ENCODE measurements at regions not wholly inside any gene's neighbourhood (a gene's known extent, or its start where the extent isn't known, plus 50 kb on each side); places are given as distances from the start of the nearest gene placed in this dataset.

- no peak for TF ChIP-seq CTCF (IDR thresholded peaks at IDR 0.05; ENCODE audit: insufficient read depth, low read length, poor library complexity, severe bottlenecking)
- no peak overlapping the region for H3K4me3 ChIP-seq (ENCODE audit: low read depth, low read length)
Observed at GRCh38 chr3:124504332-124505059, 225.8 kb upstream of the UMPS start.

DNA sequence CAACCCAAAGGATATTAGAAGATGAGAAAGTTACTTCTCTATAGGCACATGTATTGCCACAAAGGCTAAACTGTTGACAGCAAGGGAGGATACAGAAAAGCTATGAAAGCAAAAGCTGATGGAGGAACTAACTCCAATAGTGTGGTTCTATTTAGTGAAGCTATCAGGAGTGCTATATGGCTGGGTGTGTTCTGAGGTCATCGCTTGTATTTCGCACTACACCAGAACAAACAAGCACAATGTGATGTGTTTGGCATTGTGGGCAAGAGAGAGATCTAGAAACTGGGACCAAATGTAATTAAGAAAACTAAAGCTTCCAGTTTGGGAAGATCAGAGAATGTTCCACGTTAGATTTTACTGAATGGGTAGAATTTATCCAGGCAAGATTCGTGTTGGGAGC is 220.4 kb upstream of the UMPS start:
- Histone ChIP-seq H3K4me3 (ENCODE audit: low read depth, low read length) (no peak overlapping the region), H3K27me3 (ENCODE audit: control insufficient read depth, insufficient read depth, low read length) (no peaks in the 10 kb centered on the region), H3K36me3 (ENCODE audit: control insufficient read depth, insufficient read depth, low read length) (no peaks in the 10 kb centered on the region)
- no peak for DNase-seq (ENCODE audit: low read depth)
- TF ChIP-seq CTCF (IDR thresholded peaks at IDR 0.05; ENCODE audit: insufficient read depth, low read length, poor library complexity, severe bottlenecking): no peak

More at GRCh38 chr3:124504332-124505059, 225.8 kb upstream of the UMPS start:
- no peaks in the 10 kb centered on the region for H3K36me3 ChIP-seq (ENCODE audit: control insufficient read depth, insufficient read depth, low read length)
- DNase-seq (ENCODE audit: low read depth): no peak
- no peaks in the 10 kb centered on the region for H3K27me3 ChIP-seq (ENCODE audit: control insufficient read depth, insufficient read depth, low read length)

DNA sequence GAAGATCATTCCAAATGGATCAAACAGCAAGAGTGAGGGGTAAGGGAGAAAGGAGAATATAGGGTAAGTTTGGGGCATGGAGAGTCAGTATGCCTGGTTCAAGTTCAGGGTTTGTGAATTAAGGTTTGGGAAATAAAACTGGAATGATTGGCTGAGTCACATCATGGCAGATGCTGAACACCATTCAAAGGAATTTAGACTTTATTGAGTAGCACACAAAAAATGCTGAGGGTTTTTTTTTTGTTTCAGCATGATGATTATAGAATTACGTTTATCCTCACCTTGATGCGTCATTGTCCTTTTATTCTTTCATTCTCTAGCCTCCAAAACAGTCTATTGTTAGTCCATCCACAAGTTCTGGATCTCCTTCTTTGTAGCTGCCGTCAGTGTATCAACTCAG is 220.0 kb upstream of the UMPS start:
- Histone ChIP-seq H3K36me3 (ENCODE audit: control insufficient read depth, insufficient read depth, low read length) (no peaks in the 10 kb centered on the region), H3K4me3 (ENCODE audit: low read depth, low read length) (no peak overlapping the region), H3K27me3 (ENCODE audit: control insufficient read depth, insufficient read depth, low read length) (no peaks in the 10 kb centered on the region)
- no peak for TF ChIP-seq CTCF (IDR thresholded peaks at IDR 0.05; ENCODE audit: insufficient read depth, low read length, poor library complexity, severe bottlenecking)
- no peak for DNase-seq (ENCODE audit: low read depth)

- no peak for TF ChIP-seq CTCF (IDR thresholded peaks at IDR 0.05; ENCODE audit: insufficient read depth, low read length, poor library complexity, severe bottlenecking)
- H3K27me3 ChIP-seq (ENCODE audit: control insufficient read depth, insufficient read depth, low read length): no peaks in the 10 kb centered on the region
- H3K4me3 ChIP-seq (ENCODE audit: low read depth, low read length): no peak overlapping the region
- DNase-seq (ENCODE audit: low read depth): no peak
- H3K36me3 ChIP-seq (ENCODE audit: control insufficient read depth, insufficient read depth, low read length): no peaks in the 10 kb centered on the region
Observed at GRCh38 chr3:124512881-124513609, 217.2 kb upstream of the UMPS start.

- H3K36me3 ChIP-seq (ENCODE audit: control insufficient read depth, insufficient read depth, low read length): no peaks in the 10 kb centered on the region
- no peak for DNase-seq (ENCODE audit: low read depth)
- no peaks in the 10 kb centered on the region for H3K27me3 ChIP-seq (ENCODE audit: control insufficient read depth, insufficient read depth, low read length)
- TF ChIP-seq CTCF (IDR thresholded peaks at IDR 0.05; ENCODE audit: insufficient read depth, low read length, poor library complexity, severe bottlenecking): no peak
- H3K4me3 ChIP-seq (ENCODE audit: low read depth, low read length): no peak overlapping the region
Observed at GRCh38 chr3:124513610-124513997, 216.6 kb upstream of the UMPS start.
